ENCODE measurements at regions not wholly inside any gene's neighbourhood (a gene's known extent, or its start where the extent isn't known, plus 50 kb on each side); places are given as distances from the start of the nearest gene placed in this dataset.

DNA sequence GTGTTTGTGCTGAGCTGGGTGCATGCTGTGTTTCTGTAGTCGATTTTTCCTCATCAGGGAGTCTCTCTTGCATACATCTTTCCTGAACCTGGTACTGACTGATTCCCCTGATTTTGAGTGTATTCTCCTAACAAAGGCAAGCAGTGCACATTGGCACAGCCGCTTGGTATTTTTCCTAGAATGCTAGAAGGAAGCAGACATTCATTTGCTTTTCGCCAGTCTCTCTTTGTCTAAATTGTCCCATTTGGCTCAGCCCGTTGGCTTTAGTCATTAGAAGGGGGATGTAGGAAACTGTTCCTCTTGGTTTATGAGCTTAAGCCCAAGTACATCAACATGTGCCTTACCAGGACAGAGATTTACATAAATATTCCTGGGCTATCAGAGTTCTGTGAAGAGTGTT lies 266.1 kb upstream of the TMTC4 start:
- H3K4me1 ChIP-seq (ENCODE audit: insufficient read depth) = no peaks in the 10 kb centered on the region
- H3K27ac ChIP-seq = no peak overlapping the region
- TF ChIP-seq EZH2phosphoT487 (IDR thresholded peaks at IDR 0.05; ENCODE audit: low read depth, severe bottlenecking, unreplicated experiment) = no peak
- TF ChIP-seq, protein P1, sequence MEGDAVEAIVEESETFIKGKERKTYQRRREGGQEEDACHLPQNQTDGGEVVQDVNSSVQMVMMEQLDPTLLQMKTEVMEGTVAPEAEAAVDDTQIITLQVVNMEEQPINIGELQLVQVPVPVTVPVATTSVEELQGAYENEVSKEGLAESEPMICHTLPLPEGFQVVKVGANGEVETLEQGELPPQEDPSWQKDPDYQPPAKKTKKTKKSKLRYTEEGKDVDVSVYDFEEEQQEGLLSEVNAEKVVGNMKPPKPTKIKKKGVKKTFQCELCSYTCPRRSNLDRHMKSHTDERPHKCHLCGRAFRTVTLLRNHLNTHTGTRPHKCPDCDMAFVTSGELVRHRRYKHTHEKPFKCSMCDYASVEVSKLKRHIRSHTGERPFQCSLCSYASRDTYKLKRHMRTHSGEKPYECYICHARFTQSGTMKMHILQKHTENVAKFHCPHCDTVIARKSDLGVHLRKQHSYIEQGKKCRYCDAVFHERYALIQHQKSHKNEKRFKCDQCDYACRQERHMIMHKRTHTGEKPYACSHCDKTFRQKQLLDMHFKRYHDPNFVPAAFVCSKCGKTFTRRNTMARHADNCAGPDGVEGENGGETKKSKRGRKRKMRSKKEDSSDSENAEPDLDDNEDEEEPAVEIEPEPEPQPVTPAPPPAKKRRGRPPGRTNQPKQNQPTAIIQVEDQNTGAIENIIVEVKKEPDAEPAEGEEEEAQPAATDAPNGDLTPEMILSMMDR (IDR thresholded peaks at IDR 0.05; ENCODE audit: poor library complexity) = no peak
- no peak for TF ChIP-seq EZH2 (IDR thresholded peaks at IDR 0.05; ENCODE audit: borderline replicate concordance)
- no peak overlapping the region for H2AFZ ChIP-seq
- H3K27me3 ChIP-seq = no peaks in the 10 kb centered on the region
- no peaks in the 10 kb centered on the region for H3K9me3 ChIP-seq (ENCODE audit: low read depth)
- DNase-seq (ENCODE audit: low spot score) = no peak
- H4K20me1 ChIP-seq (ENCODE audit: insufficient read depth, poor library complexity, severe bottlenecking) = no peaks in the 10 kb centered on the region
- H3K79me2 ChIP-seq = no peaks in the 10 kb centered on the region
- no peaks in the 10 kb centered on the region for H3K36me3 ChIP-seq (replicated peaks; ENCODE audit: insufficient read depth, low read depth)
- H3K4me3 ChIP-seq = no peak overlapping the region
- WGBS (ENCODE audit: low lambda C conversion rate, missing lambda C conversion rate) = 77% methylated on average over 4 of the region's 4 CpGs
- H3K4me2 ChIP-seq = no peak overlapping the region
- H3K9me2 ChIP-seq (replicated peaks; ENCODE audit: insufficient read depth) = no peaks in the 10 kb centered on the region

DNA sequence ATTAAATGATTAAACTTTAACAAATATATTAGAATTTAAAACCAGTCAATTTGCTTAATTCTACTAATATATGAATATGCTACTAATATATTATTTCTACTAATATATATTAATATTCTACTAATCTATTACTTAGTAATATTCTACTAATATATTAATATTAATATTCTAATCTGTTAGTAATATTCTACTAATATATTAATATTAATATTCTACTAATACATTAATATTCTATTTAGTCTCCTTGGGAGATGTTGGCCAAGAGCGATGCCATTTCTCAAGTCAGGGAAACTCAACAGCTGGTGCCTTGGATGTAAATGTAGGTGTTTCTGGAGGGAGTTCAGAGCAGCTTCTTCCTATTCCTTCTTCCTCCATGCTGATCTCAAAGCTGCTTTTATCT lies 259.2 kb upstream of the TMTC4 start:
- Histone ChIP-seq H3K4me2 (no peak overlapping the region), H3K36me3 (replicated peaks; ENCODE audit: insufficient read depth, low read depth) (no peaks in the 10 kb centered on the region), H3K27me3 (no peaks in the 10 kb centered on the region), H2AFZ (no peak overlapping the region), H3K4me3 (no peak overlapping the region), H3K9me3 (ENCODE audit: low read depth) (no peaks in the 10 kb centered on the region), H3K27ac (no peak overlapping the region), H3K9me2 (replicated peaks; ENCODE audit: insufficient read depth) (no peaks in the 10 kb centered on the region), H4K20me1 (ENCODE audit: insufficient read depth, poor library complexity, severe bottlenecking) (no peaks in the 10 kb centered on the region), H3K79me2 (no peaks in the 10 kb centered on the region), H3K4me1 (ENCODE audit: insufficient read depth) (no peaks in the 10 kb centered on the region)
- TF ChIP-seq EZH2phosphoT487 (IDR thresholded peaks at IDR 0.05; ENCODE audit: low read depth, severe bottlenecking, unreplicated experiment) (no peak), EZH2 (IDR thresholded peaks at IDR 0.05; ENCODE audit: borderline replicate concordance) (no peak)
- DNase-seq (ENCODE audit: low spot score) = no peak
- 100% methylated on average over 1 of the region's 1 CpG for WGBS (ENCODE audit: low lambda C conversion rate, missing lambda C conversion rate)

DNA sequence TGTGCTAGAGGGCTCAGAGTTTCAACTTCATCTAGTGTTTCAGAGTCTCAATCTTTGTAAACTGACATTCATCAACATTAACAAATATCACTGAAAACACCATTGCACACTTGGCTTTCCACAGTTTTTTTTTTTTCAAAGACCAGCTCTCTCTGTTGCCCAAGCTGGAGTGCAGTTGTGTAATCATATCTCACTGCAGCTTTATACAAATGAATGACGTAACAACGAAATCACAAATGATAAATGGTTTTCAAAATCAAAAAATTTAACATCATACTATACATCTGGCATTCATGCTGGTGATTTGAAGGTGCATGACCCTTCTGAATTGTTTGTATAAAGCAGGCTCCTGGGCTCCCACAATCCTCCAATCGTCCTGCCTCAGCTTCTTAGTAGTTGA lies 248.0 kb upstream of the TMTC4 start:
- Histone ChIP-seq H3K36me3 (replicated peaks; ENCODE audit: insufficient read depth, low read depth) (no peaks in the 10 kb centered on the region), H3K27ac (no peak overlapping the region), H2AFZ (no peak overlapping the region), H3K79me2 (no peaks in the 10 kb centered on the region), H3K4me3 (no peak overlapping the region), H3K9me3 (ENCODE audit: low read depth) (no peaks in the 10 kb centered on the region), H3K9me2 (replicated peaks; ENCODE audit: insufficient read depth) (no peaks in the 10 kb centered on the region), H3K4me2 (no peak overlapping the region), H3K27me3 (no peaks in the 10 kb centered on the region), H4K20me1 (ENCODE audit: insufficient read depth, poor library complexity, severe bottlenecking) (no peaks in the 10 kb centered on the region), H3K4me1 (ENCODE audit: insufficient read depth) (no peaks in the 10 kb centered on the region)
- DNase-seq (ENCODE audit: low spot score) = no peak
- TF ChIP-seq, protein P1 (IDR thresholded peaks at IDR 0.05; ENCODE audit: poor library complexity) = no peak
- TF ChIP-seq EZH2phosphoT487 (IDR thresholded peaks at IDR 0.05; ENCODE audit: low read depth, severe bottlenecking, unreplicated experiment) (no peak), EZH2 (IDR thresholded peaks at IDR 0.05; ENCODE audit: borderline replicate concordance) (no peak)
- 76% methylated on average over 3 of the region's 3 CpGs for WGBS (ENCODE audit: low lambda C conversion rate, missing lambda C conversion rate)

DNA sequence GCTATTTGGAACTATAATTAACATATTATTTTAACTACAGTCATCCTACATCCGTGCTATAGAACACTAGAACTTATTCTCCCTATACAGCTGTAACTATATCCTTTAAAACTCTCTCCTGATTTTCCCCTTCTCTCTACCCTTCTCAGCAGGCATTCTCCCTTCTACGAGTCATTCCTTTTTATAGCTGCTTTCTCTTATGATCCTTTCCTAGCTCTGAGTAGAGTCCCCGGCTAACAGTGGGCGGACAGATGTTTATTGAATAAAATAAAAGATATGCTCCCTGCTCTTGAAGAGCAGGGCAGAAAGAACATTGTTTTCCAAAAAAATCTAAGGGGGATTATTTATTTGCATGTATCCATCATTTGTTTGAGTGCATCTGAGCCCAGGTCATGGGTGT lies 246.5 kb upstream of the TMTC4 start:
- H3K27ac ChIP-seq = no peak overlapping the region
- H3K9me3 ChIP-seq (ENCODE audit: low read depth) = no peaks in the 10 kb centered on the region
- no peak for DNase-seq (ENCODE audit: low spot score)
- 69% methylated on average over 4 of the region's 4 CpGs for WGBS (ENCODE audit: low lambda C conversion rate, missing lambda C conversion rate)
- no peaks in the 10 kb centered on the region for H3K36me3 ChIP-seq (replicated peaks; ENCODE audit: insufficient read depth, low read depth)
- no peaks in the 10 kb centered on the region for H3K4me1 ChIP-seq (ENCODE audit: insufficient read depth)
- no peaks in the 10 kb centered on the region for H4K20me1 ChIP-seq (ENCODE audit: insufficient read depth, poor library complexity, severe bottlenecking)
- no peak for TF ChIP-seq EZH2phosphoT487 (IDR thresholded peaks at IDR 0.05; ENCODE audit: low read depth, severe bottlenecking, unreplicated experiment)
- no peak for TF ChIP-seq EZH2 (IDR thresholded peaks at IDR 0.05; ENCODE audit: borderline replicate concordance)
- TF ChIP-seq, protein P1 (IDR thresholded peaks at IDR 0.05; ENCODE audit: poor library complexity) = no peak
- H2AFZ ChIP-seq = no peak overlapping the region
- no peaks in the 10 kb centered on the region for H3K79me2 ChIP-seq
- no peak overlapping the region for H3K4me2 ChIP-seq
- no peaks in the 10 kb centered on the region for H3K27me3 ChIP-seq
- no peak overlapping the region for H3K4me3 ChIP-seq
- H3K9me2 ChIP-seq (replicated peaks; ENCODE audit: insufficient read depth) = no peaks in the 10 kb centered on the region

Data from hepatocyte (in vitro differentiated cells).